ENCODE measurements at regions not wholly inside any gene's neighbourhood (a gene's known extent, or its start where the extent isn't known, plus 50 kb on each side); places are given as distances from the start of the nearest gene placed in this dataset.

- CTCF ChIA-PET (ENCODE audit: partially characterized antibody) = interaction anchor here (1.2 kb wide), 1 partner anchor 68 kb away, joined by 3 read pairs; no protein-coding TSS in a partner anchor
- no peaks in the 10 kb centered on the region for H3K36me3 ChIP-seq (ENCODE audit: control insufficient read depth in 2 of 4, insufficient read depth in 4 of 4, low read length in 3 of 4)
- H3K79me2 ChIP-seq (ENCODE audit: control insufficient read depth in 1 of 2, insufficient read depth in 2 of 2, low read length in 2 of 2) = no peaks in the 10 kb centered on the region
- no peak overlapping the region for H3K4ac ChIP-seq (replicated peaks; ENCODE audit: insufficient read length, low read depth, low read length)
- H2BK5ac ChIP-seq (ENCODE audit: low read depth, low read length) = no peak overlapping the region
- no peak overlapping the region for H2AFZ ChIP-seq (ENCODE audit: low read length)
- H3K9ac ChIP-seq (replicated peaks in 1 of 4; ENCODE audit: extremely low read depth in 1 of 4, low read depth in 3 of 4, low read length in 3 of 4) = no peak overlapping the region
- TF ChIP-seq GTF2F1 (IDR thresholded peaks at IDR 0.05; ENCODE audit: borderline replicate concordance, low read depth, low read length) = no peak
- TF ChIP-seq SP2 (IDR thresholded peaks at IDR 0.05; ENCODE audit: low read length) = no peak
- TF ChIP-seq SIRT6 (IDR thresholded peaks at IDR 0.05; ENCODE audit: low read length) = no peak
- no peak for TF ChIP-seq YY1 (IDR thresholded peaks at IDR 0.05; ENCODE audit: low read depth, low read length)
- no peak for TF ChIP-seq CTBP2 (IDR thresholded peaks at IDR 0.05; ENCODE audit: borderline replicate concordance, insufficient read depth, insufficient read length, low read length)
- no peak for TF ChIP-seq ZNF274 (IDR thresholded peaks at IDR 0.05; ENCODE audit: borderline replicate concordance, extremely low read depth, low read length)
- TF ChIP-seq TAF1 (IDR thresholded peaks at IDR 0.05; ENCODE audit: low read depth, low read length) = no peak
- DNase-seq (ENCODE audit: low read depth in 1 of 2, low spot score in 2 of 2) (no peak), FAIRE-seq (no peak)
- peaks cover 3 to 9% (median 5%) of the 10 kb centered on the region in 4 experiments; a peak in 5 of 7 replicates for H3K4me1 ChIP-seq (replicated peaks in 1 of 4; ENCODE audit: control insufficient read depth in 3 of 4, insufficient read depth in 4 of 4, low read length in 3 of 4)
- no peak overlapping the region for H4K8ac ChIP-seq (ENCODE audit: extremely low read depth, insufficient read depth, low read length)
- H3K23me2 ChIP-seq (ENCODE audit: low read depth, low read length) = no peaks in the 10 kb centered on the region
- H2BK20ac ChIP-seq (ENCODE audit: low read length) = no peak overlapping the region
- no peak overlapping the region for H3K4me2 ChIP-seq (ENCODE audit: insufficient read depth in 1 of 2, low read depth in 2 of 2, low read length in 2 of 2)
- H3K27me3 ChIP-seq (replicated peaks in 1 of 4; ENCODE audit: control insufficient read depth in 3 of 4, extremely low read depth in 1 of 4, insufficient read depth in 3 of 4, low read length in 3 of 4) = no peaks in the 10 kb centered on the region
- 82% methylated on average over 5 of the region's 5 CpGs; no CpG with 5 or more reads in 1 of the 2 experiments for WGBS, 2 experiments (ENCODE audit: extremely low coverage in 1 of 2, insufficient coverage in 1 of 2, insufficient read length in 1 of 2, insufficient replicate concordance in 2 of 2, low coverage in 1 of 2, low lambda C conversion rate in 2 of 2, missing lambda C conversion rate in 1 of 2)
- H2BK12ac ChIP-seq (ENCODE audit: low read depth, low read length) = no peak overlapping the region
- H3K18ac ChIP-seq (ENCODE audit: extremely low read depth, low read length) = no peak overlapping the region
- no peak overlapping the region for H4K5ac ChIP-seq (ENCODE audit: insufficient read length, low read depth, low read length)
- H3K23ac ChIP-seq (ENCODE audit: insufficient read length) = no peak overlapping the region
- H3K56ac ChIP-seq (replicated peaks; ENCODE audit: insufficient read length, low read depth, low read length) = no peak overlapping the region
- POLR2A ChIA-PET (ENCODE audit: partially characterized antibody) = no interaction called here
- H3K79me1 ChIP-seq (ENCODE audit: low read depth, low read length) = no peaks in the 10 kb centered on the region
- H3K4me3 ChIP-seq (ENCODE audit: extremely low read depth in 1 of 4, insufficient read depth in 2 of 4, low read depth in 3 of 4, low read length in 4 of 4) = no peak overlapping the region
- no peak overlapping the region for H3K27ac ChIP-seq (ENCODE audit: low read depth, low read length)
- H4K91ac ChIP-seq (replicated peaks; ENCODE audit: insufficient read length, low read length) = no peak overlapping the region
- no peaks in the 10 kb centered on the region for H4K20me1 ChIP-seq (replicated peaks in 1 of 2; ENCODE audit: control insufficient read depth in 1 of 2, insufficient read depth in 2 of 2, low read length in 2 of 2)
- no peak overlapping the region for H2BK120ac ChIP-seq (replicated peaks; ENCODE audit: low read depth, low read length)
- H2BK15ac ChIP-seq (ENCODE audit: low read length) = no peak overlapping the region
- H2AK5ac ChIP-seq (ENCODE audit: low read depth, low read length) = no peak overlapping the region
- H3K14ac ChIP-seq (ENCODE audit: insufficient read length) = no peak overlapping the region
- no peaks in the 10 kb centered on the region for H3K9me3 ChIP-seq (ENCODE audit: insufficient read depth in 2 of 2, low read depth in 1 of 2, low read length in 1 of 2)
These were observed 79.9 kb upstream of the BARX2 start for GRCh38 chr11:129295746-129296145.

All from H1 (cell line).